ENCODE measurements at regions not wholly inside any gene's neighbourhood (a gene's known extent, or its start where the extent isn't known, plus 50 kb on each side); places are given as distances from the start of the nearest gene placed in this dataset.

DNA sequence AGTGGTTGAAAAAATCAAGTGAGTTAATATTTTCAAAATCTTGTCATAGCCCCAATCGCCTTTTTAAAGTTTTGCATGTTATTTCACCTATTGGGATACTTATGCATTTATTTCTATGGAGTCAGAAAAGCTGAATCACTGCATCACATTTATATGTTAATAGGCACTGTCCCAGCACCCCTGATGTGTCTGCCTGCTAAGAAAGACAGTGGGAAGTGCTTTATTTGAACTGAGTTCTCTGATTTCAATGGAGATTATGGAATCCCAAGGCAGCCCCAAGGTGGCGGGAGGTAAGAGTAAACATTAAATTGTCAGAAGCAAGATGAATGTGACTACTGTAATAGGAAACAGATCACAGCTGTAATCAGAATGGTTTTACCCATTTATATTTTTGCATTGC is 2225.7 kb downstream of the NCAM2 start:
- TF ChIP-seq, protein P1, sequence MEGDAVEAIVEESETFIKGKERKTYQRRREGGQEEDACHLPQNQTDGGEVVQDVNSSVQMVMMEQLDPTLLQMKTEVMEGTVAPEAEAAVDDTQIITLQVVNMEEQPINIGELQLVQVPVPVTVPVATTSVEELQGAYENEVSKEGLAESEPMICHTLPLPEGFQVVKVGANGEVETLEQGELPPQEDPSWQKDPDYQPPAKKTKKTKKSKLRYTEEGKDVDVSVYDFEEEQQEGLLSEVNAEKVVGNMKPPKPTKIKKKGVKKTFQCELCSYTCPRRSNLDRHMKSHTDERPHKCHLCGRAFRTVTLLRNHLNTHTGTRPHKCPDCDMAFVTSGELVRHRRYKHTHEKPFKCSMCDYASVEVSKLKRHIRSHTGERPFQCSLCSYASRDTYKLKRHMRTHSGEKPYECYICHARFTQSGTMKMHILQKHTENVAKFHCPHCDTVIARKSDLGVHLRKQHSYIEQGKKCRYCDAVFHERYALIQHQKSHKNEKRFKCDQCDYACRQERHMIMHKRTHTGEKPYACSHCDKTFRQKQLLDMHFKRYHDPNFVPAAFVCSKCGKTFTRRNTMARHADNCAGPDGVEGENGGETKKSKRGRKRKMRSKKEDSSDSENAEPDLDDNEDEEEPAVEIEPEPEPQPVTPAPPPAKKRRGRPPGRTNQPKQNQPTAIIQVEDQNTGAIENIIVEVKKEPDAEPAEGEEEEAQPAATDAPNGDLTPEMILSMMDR (IDR thresholded peaks at IDR 0.05): no peak
- TF ChIP-seq POLR2A (IDR thresholded peaks at IDR 0.05) (no peak), POLR2AphosphoS5 (IDR thresholded peaks at IDR 0.05) (no peak)
